HG02852 (cell line): ENCODE measurements at regions not wholly inside any gene's neighbourhood (a gene's known extent, or its start where the extent isn't known, plus 50 kb on each side); places are given as distances from the start of the nearest gene placed in this dataset.

Source experiments
- ATAC-seq: cut with Tn5 transposase; IDR thresholded peaks from one replicate; pipeline ENCODE4 v1.9.1; 2021; ENCODE audit warnings: mild to moderate bottlenecking, moderate library complexity; ENCODE audit not compliant: unreplicated experiment

GRCh38 chr22:47289336-47289985 lies 527.0 kb downstream of the TBC1D22A start:
- no peak for ATAC-seq

- no peak for ATAC-seq
Observed at GRCh38 chr22:47288680-47289079, 526.2 kb downstream of the TBC1D22A start.

GRCh38 chr22:47287516-47287915 lies 525.1 kb downstream of the TBC1D22A start:
- no peak for ATAC-seq

- no peak for ATAC-seq
Observed at GRCh38 chr22:47286590-47286989, 524.1 kb downstream of the TBC1D22A start.

- no peak for ATAC-seq
Observed at GRCh38 chr22:47285981-47286380, 523.5 kb downstream of the TBC1D22A start.

- ATAC-seq, result no peak
Observed at GRCh38 chr22:47284822-47285221, 522.4 kb downstream of the TBC1D22A start.

- no peak for ATAC-seq
Observed at GRCh38 chr22:47284360-47284759, 521.9 kb downstream of the TBC1D22A start.

- no peak for ATAC-seq
Observed at GRCh38 chr22:47283616-47284270, 521.3 kb downstream of the TBC1D22A start.

- no peak for ATAC-seq
Observed at GRCh38 chr22:47282851-47283250, 520.4 kb downstream of the TBC1D22A start.

- ATAC-seq, result no peak
Observed at GRCh38 chr22:47282366-47282765, 519.9 kb downstream of the TBC1D22A start.

GRCh38 chr22:47281126-47282106 lies 519.0 kb downstream of the TBC1D22A start:
- no peak for ATAC-seq

- no peak for ATAC-seq
Observed at GRCh38 chr22:47280301-47280700, 517.9 kb downstream of the TBC1D22A start.

GRCh38 chr22:47279746-47280145 lies 517.3 kb downstream of the TBC1D22A start:
- no peak for ATAC-seq

GRCh38 chr22:47279337-47279736 lies 516.9 kb downstream of the TBC1D22A start:
- no peak for ATAC-seq

- ATAC-seq, result no peak
Observed at GRCh38 chr22:47278655-47279054, 516.2 kb downstream of the TBC1D22A start.

- ATAC-seq, result no peak
Observed at GRCh38 chr22:47277531-47277930, 515.1 kb downstream of the TBC1D22A start.

GRCh38 chr22:47276991-47277390 lies 514.5 kb downstream of the TBC1D22A start:
- no peak for ATAC-seq

- ATAC-seq, result no peak
Observed at GRCh38 chr22:47276450-47276820, 514.0 kb downstream of the TBC1D22A start.

GRCh38 chr22:47275605-47276449 lies 513.4 kb downstream of the TBC1D22A start:
- no peak for ATAC-seq

- no peak for ATAC-seq
Observed at GRCh38 chr22:47274196-47274595, 511.7 kb downstream of the TBC1D22A start.
